ENCODE measurements at regions not wholly inside any gene's neighbourhood (a gene's known extent, or its start where the extent isn't known, plus 50 kb on each side); places are given as distances from the start of the nearest gene placed in this dataset.

- Histone ChIP-seq H4K20me1 (replicated peaks; ENCODE audit: control insufficient read depth, extremely low read depth, insufficient read depth, low read length) (no peaks in the 10 kb centered on the region), H2AFZ (ENCODE audit: low read depth, low read length) (peak overlapping the region; percentile 48), H3K4me1 (ENCODE audit: control insufficient read depth, extremely low read depth, insufficient read depth, low read length) (peaks cover 31% of the 10 kb centered on the region), H3K4me2 (ENCODE audit: insufficient read depth, low read length) (peak overlapping the region; percentile 53), H3K79me2 (ENCODE audit: control insufficient read depth, insufficient read depth, low read length) (no peaks in the 10 kb centered on the region), H3K36me3 (ENCODE audit: control insufficient read depth in 2 of 2, extremely low read depth in 1 of 2, insufficient read depth in 2 of 2, low read length in 2 of 2) (no peaks in the 10 kb centered on the region), H3K4me3 (replicated peaks in 1 of 3; ENCODE audit: insufficient read depth in 1 of 3, low read depth in 1 of 3, low read length in 3 of 3) (peak overlapping the region in 1 of 3 experiments; percentile 7), H3K9me3 (replicated peaks; ENCODE audit: control insufficient read depth, insufficient read depth, low read length) (no peaks in the 10 kb centered on the region), H3K9ac (replicated peaks; ENCODE audit: extremely low read depth, insufficient read depth, low read length) (no peak overlapping the region), H3K9me1 (replicated peaks; ENCODE audit: control insufficient read depth, extremely low read depth, insufficient read depth, low read length) (no peaks in the 10 kb centered on the region), H3K27me3 (ENCODE audit: control insufficient read depth in 2 of 2, insufficient read depth in 2 of 2, low read length in 2 of 2) (no peaks in the 10 kb centered on the region), H3K27ac (ENCODE audit: insufficient read depth, low read depth, low read length) (peak overlapping the region; percentile 34)
- intact Hi-C loops (cut with micrococcal nuclease) (no loop called here), dilution Hi-C loops (cut with MboI; ENCODE audit: extremely low pct_ligation_motif_present, low sequenced_read_pairs) (no loop called here)
- CTCF ChIA-PET, result interaction anchor here (1.1 to 1.3 kb wide), 2 partner anchors 12 to 29 kb away, joined by 3 to 4 read pairs; no protein-coding TSS in a partner anchor
- peak; percentile 60 for DNase-seq (ENCODE audit: low read depth, low spot score)
- TF ChIP-seq MYC (IDR thresholded peaks at IDR 0.05; ENCODE audit: low read depth, low read length) (no peak), GATA2 (IDR thresholded peaks at IDR 0.05; ENCODE audit: insufficient read depth, insufficient read length, low read depth, low read length) (no peak), JUN (IDR thresholded peaks at IDR 0.05; ENCODE audit: borderline replicate concordance, insufficient read depth, insufficient read length, low read depth) (no peak), FOS (IDR thresholded peaks at IDR 0.05; ENCODE audit: borderline replicate concordance, insufficient read depth, low read length) (no peak)
- BruUV-seq (replicated peaks), result no TSS peak
- POLR2A ChIA-PET, result interaction anchor here (0.5 to 0.7 kb wide), 2 partner anchors 26 to 741 kb away, joined by 3 read pairs; no protein-coding TSS in a partner anchor
- FAIRE-seq, result peak; percentile 38
Observed at GRCh38 chr3:23735062-23735461, 70.7 kb upstream of the UBE2E1 start.

- dilution Hi-C loops (cut with MboI; ENCODE audit: extremely low pct_ligation_motif_present, low sequenced_read_pairs), result no loop called here
- H3K9me1 ChIP-seq (replicated peaks; ENCODE audit: control insufficient read depth, extremely low read depth, insufficient read depth, low read length), result no peaks in the 10 kb centered on the region
- ChIA-PET CTCF (interaction anchor here (0.7 to 1.3 kb wide), 4 partner anchors 11 to 67 kb away, joined by 3 to 4 read pairs (median 4); no protein-coding TSS in a partner anchor), POLR2A (interaction anchor here (0.5 to 0.8 kb wide), 3 partner anchors 181 to 741 kb away, joined by 3 read pairs; partner anchors contain the start of genes NKIRAS1 and RPL15)
- H3K9me3 ChIP-seq (replicated peaks; ENCODE audit: control insufficient read depth, insufficient read depth, low read length), result no peaks in the 10 kb centered on the region
- H3K27me3 ChIP-seq (ENCODE audit: control insufficient read depth in 2 of 2, insufficient read depth in 2 of 2, low read length in 2 of 2), result no peaks in the 10 kb centered on the region
- no peaks in the 10 kb centered on the region for H3K36me3 ChIP-seq (ENCODE audit: control insufficient read depth in 2 of 2, extremely low read depth in 1 of 2, insufficient read depth in 2 of 2, low read length in 2 of 2)
- H4K20me1 ChIP-seq (replicated peaks; ENCODE audit: control insufficient read depth, extremely low read depth, insufficient read depth, low read length), result no peaks in the 10 kb centered on the region
- BruUV-seq (replicated peaks), result no TSS peak
- peak; percentile 82 for DNase-seq (ENCODE audit: low read depth, low spot score)
- intact Hi-C loops (cut with micrococcal nuclease), result no loop called here
- peak overlapping the region; percentile 48 for H2AFZ ChIP-seq (ENCODE audit: low read depth, low read length)
- no peak overlapping the region for H3K9ac ChIP-seq (replicated peaks; ENCODE audit: extremely low read depth, insufficient read depth, low read length)
- H3K4me2 ChIP-seq (ENCODE audit: insufficient read depth, low read length), result peak overlapping the region; percentile 53
- H3K4me1 ChIP-seq (ENCODE audit: control insufficient read depth, extremely low read depth, insufficient read depth, low read length), result peaks cover 38% of the 10 kb centered on the region
- H3K79me2 ChIP-seq (ENCODE audit: control insufficient read depth, insufficient read depth, low read length), result no peaks in the 10 kb centered on the region
- H3K27ac ChIP-seq (ENCODE audit: insufficient read depth, low read depth, low read length), result peak overlapping the region; percentile 34
- no peak for FAIRE-seq
- H3K4me3 ChIP-seq (replicated peaks in 1 of 3; ENCODE audit: insufficient read depth in 1 of 3, low read depth in 1 of 3, low read length in 3 of 3), result peak overlapping the region in 1 of 3 experiments; percentile 7
- TF ChIP-seq POLR2A (IDR thresholded peaks at IDR 0.05; ENCODE audit: low read depth, low read length) (no peak), FOS (IDR thresholded peaks at IDR 0.05; ENCODE audit: borderline replicate concordance, insufficient read depth, low read length) (no peak), CTCF (IDR thresholded peaks at IDR 0.05; ENCODE audit: extremely low read depth in 1 of 2, insufficient read depth in 1 of 2, low read depth in 1 of 2, low read length in 2 of 2) (no peak), EZH2 (IDR thresholded peaks at IDR 0.05; ENCODE audit: borderline replicate concordance, low read depth, low read length, severe bottlenecking) (no peak), GATA2 (IDR thresholded peaks at IDR 0.05; ENCODE audit: insufficient read depth, insufficient read length, low read depth, low read length) (peak; percentile 45)
Observed at GRCh38 chr3:23735535-23736326, 70.0 kb upstream of the UBE2E1 start.

All from endothelial cell of umbilical vein (primary cell).